GM23338 (cell line): ENCODE measurements at regions not wholly inside any gene's neighbourhood (a gene's known extent, or its start where the extent isn't known, plus 50 kb on each side); places are given as distances from the start of the nearest gene placed in this dataset.

Source experiments
- ATAC-seq: fragments of 200-7000 bp; cut with Tn5 transposase; 3 replicates; pipeline ENCODE4 v1.9.1; 2020
- DNase-seq: peaks from one replicate; pipeline ENCODE4 v3.0.0-alpha.2; 2015; ENCODE audit warnings: low spot score
- H2AFZ ChIP-seq: fragments of 200-600 bp; sonication (generic); 2 replicates; pipeline ENCODE4 v1.8.0; 2016; ENCODE audit warnings: antibody characterized with exemption, mild to moderate bottlenecking, moderate library complexity
- H3F3A ChIP-seq: fragments of 200-600 bp; sonication (generic); replicated peaks from 2 replicates; pipeline ENCODE4 v1.8.0; 2017; ENCODE audit warnings: antibody characterized with exemption, mixed run types, low read depth
- H3K27ac ChIP-seq: fragments of 200-600 bp; sonication (generic); 2 replicates; pipeline ENCODE4 v1.6.1; 2016; ENCODE audit warnings: low read depth
- H3K27me3 ChIP-seq: fragments of 200-600 bp; sonication (generic); 2 replicates; pipeline ENCODE4 v1.8.0; 2016; ENCODE audit warnings: mild to moderate bottlenecking, mixed run types, moderate library complexity; ENCODE audit not compliant: insufficient read depth
- H3K36me3 ChIP-seq: fragments of 200-600 bp; sonication (generic); 2 replicates; pipeline ENCODE4 v1.8.0; 2016; ENCODE audit warnings: mild to moderate bottlenecking; ENCODE audit not compliant: insufficient read depth
- H3K4me1 ChIP-seq: fragments of 200-600 bp; sonication (generic); 2 replicates; pipeline ENCODE4 v1.8.0; 2016; ENCODE audit warnings: mild to moderate bottlenecking, moderate library complexity; ENCODE audit not compliant: insufficient read depth
- H3K4me2 ChIP-seq: fragments of 200-600 bp; sonication (generic); 2 replicates; pipeline ENCODE4 v1.7.1; 2017; ENCODE audit warnings: mixed run types
- H3K4me3 ChIP-seq: fragments of 200-600 bp; sonication (generic); 2 replicates; pipeline ENCODE4 v1.6.1; 2016; ENCODE audit warnings: mixed run types
- H3K79me2 ChIP-seq: fragments of 200-600 bp; sonication (generic); replicated peaks from 2 replicates; pipeline ENCODE4 v1.8.0; 2017; ENCODE audit warnings: mild to moderate bottlenecking; ENCODE audit not compliant: insufficient read depth
- H3K9me2 ChIP-seq: fragments of 200-600 bp; sonication (generic); 2 replicates; pipeline ENCODE4 v1.8.0; 2017; ENCODE audit not compliant: insufficient read depth
- H4K20me1 ChIP-seq: fragments of 200-600 bp; sonication (generic); replicated peaks from 2 replicates; pipeline ENCODE4 v1.8.0; 2017; ENCODE audit warnings: mild to moderate bottlenecking; ENCODE audit not compliant: insufficient read depth
- H3K27ac Mint-ChIP-seq: 2 replicates; pipeline ENCODE4 v1.8.0; 2020; ENCODE audit warnings: inconsistent platforms, mild to moderate bottlenecking, moderate library complexity, mixed read lengths
- H3K27me3 Mint-ChIP-seq: 3 replicates; pipeline ENCODE4 v1.8.0; 2022; ENCODE audit warnings: low read depth, mild to moderate bottlenecking, moderate library complexity, mixed read lengths, inconsistent platforms; ENCODE audit not compliant: insufficient read depth, poor library complexity
- H3K36me3 Mint-ChIP-seq: 3 replicates; pipeline ENCODE4 v1.8.0; 2021; ENCODE audit warnings: low read depth, mild to moderate bottlenecking, inconsistent platforms, moderate library complexity, mixed read lengths
- H3K4me1 Mint-ChIP-seq: 3 replicates; pipeline ENCODE4 v1.8.0; 2020; ENCODE audit warnings: mild to moderate bottlenecking, inconsistent platforms, mixed read lengths
- H3K4me3 Mint-ChIP-seq: 3 replicates; pipeline ENCODE4 v1.8.0; 2021; ENCODE audit warnings: moderate library complexity, mild to moderate bottlenecking, inconsistent platforms, mixed read lengths
- H3K9me3 Mint-ChIP-seq: 3 replicates; pipeline ENCODE4 v1.8.0; 2020; ENCODE audit warnings: moderate library complexity, mild to moderate bottlenecking, inconsistent platforms, mixed read lengths
- CREB1 ChIP-seq: fragments of 250-450 bp; sonication (Bioruptor Pico); IDR thresholded peaks from 2 replicates; pipeline ENCODE4 v1.5.0; 2020; ENCODE audit warnings: low read depth, mild to moderate bottlenecking, moderate library complexity
- EZH2 ChIP-seq: fragments of 200-600 bp; sonication (generic); IDR thresholded peaks from one replicate; pipeline ENCODE4 v1.8.0; 2017; ENCODE audit warnings: antibody characterized with exemption, mild to moderate bottlenecking, low read depth; ENCODE audit not compliant: unreplicated experiment
- EZH2phosphoT487 ChIP-seq: fragments of 200-600 bp; sonication (generic); IDR thresholded peaks from one replicate; pipeline ENCODE4 v1.8.1; 2018; ENCODE audit warnings: antibody characterized with exemption; ENCODE audit not compliant: unreplicated experiment
- JUNB ChIP-seq: IDR thresholded peaks from one replicate; pipeline ENCODE4 v1.6.1; 2016; ENCODE audit warnings: antibody characterized with exemption; ENCODE audit not compliant: unreplicated experiment
- NANOG ChIP-seq: IDR thresholded peaks from 2 replicates; pipeline ENCODE4 v1.6.1; 2016; ENCODE audit warnings: antibody characterized with exemption, borderline replicate concordance
- POLR2AphosphoS5 ChIP-seq: IDR thresholded peaks from 2 replicates; pipeline ENCODE4 v1.6.1; 2016; ENCODE audit warnings: antibody characterized with exemption, low read depth
- STAT1 ChIP-seq: IDR thresholded peaks from one replicate; pipeline ENCODE4 v1.6.1; 2016; ENCODE audit warnings: antibody characterized with exemption; ENCODE audit not compliant: unreplicated experiment
- ZNF114 ChIP-seq: fragments of 250-450 bp; sonication (Bioruptor Pico); IDR thresholded peaks from 2 replicates; pipeline ENCODE4 v1.5.0; 2020; ENCODE audit warnings: mild to moderate bottlenecking, moderate library complexity
- ZNF331 ChIP-seq: fragments of 250-450 bp; sonication (Bioruptor Pico); IDR thresholded peaks from 2 replicates; pipeline ENCODE4 v1.5.0; 2020; ENCODE audit warnings: low read depth, mild to moderate bottlenecking, moderate library complexity
- TF ChIP-seq, protein P1 (sequence below): fragments of 250-450 bp; sonication (Bioruptor Pico); IDR thresholded peaks from 2 replicates; pipeline ENCODE4 v1.5.0; 2020; ENCODE audit warnings: mild to moderate bottlenecking, moderate library complexity
- TF ChIP-seq, protein P2 (sequence below), 2 experiments: fragments of 200-600 bp in 1 of 2; sonication (generic) in 1 of 2; conservative IDR thresholded peaks; 2 replicates each; pipeline versions ENCODE4 v1.5.1 to v1.6.1; 2016 to 2017; ENCODE audit warnings: antibody characterized with exemption in 2 of 2, low read depth in 2 of 2, mild to moderate bottlenecking in 2 of 2, moderate library complexity in 1 of 2
- TF ChIP-seq, protein P3 (sequence below): IDR thresholded peaks from one replicate; pipeline ENCODE4 v1.6.1; 2018; ENCODE audit warnings: antibody characterized with exemption; ENCODE audit not compliant: unreplicated experiment
- TF ChIP-seq, protein P4 (sequence below): IDR thresholded peaks from 2 replicates; pipeline ENCODE4 v1.6.1; 2016; ENCODE audit warnings: antibody characterized with exemption

DNA sequence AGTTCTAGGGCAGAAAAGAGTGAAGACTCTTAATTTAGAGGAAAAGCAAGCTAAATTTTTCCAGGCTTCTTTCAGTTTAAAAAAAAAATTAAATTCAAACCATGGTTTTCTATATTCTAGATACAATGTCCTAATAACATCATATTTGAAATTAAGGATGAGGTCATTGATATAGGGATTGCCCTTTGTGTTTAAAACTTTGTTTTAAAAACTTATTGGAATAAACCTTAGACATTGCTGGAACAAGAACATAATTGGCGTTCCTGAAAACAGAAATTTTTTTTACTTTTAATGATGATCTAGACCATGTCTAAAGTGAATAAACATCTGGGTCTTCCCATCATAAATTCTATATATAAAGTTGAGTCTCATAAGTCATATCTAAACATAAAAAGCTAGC lies 859.4 kb upstream of the CHORDC1 start:
- ATAC-seq (no peak), DNase-seq (no peak)
- TF ChIP-seq NANOG, result no peak
- TF ChIP-seq JUNB, result no peak
- TF ChIP-seq EZH2, result no peak
- no peak for TF ChIP-seq ZNF331 (CRISPR knock-in tag)
- TF ChIP-seq ZNF114 (CRISPR knock-in tag), result no peak
- TF ChIP-seq CREB1, result no peak
- TF ChIP-seq, protein P1, sequence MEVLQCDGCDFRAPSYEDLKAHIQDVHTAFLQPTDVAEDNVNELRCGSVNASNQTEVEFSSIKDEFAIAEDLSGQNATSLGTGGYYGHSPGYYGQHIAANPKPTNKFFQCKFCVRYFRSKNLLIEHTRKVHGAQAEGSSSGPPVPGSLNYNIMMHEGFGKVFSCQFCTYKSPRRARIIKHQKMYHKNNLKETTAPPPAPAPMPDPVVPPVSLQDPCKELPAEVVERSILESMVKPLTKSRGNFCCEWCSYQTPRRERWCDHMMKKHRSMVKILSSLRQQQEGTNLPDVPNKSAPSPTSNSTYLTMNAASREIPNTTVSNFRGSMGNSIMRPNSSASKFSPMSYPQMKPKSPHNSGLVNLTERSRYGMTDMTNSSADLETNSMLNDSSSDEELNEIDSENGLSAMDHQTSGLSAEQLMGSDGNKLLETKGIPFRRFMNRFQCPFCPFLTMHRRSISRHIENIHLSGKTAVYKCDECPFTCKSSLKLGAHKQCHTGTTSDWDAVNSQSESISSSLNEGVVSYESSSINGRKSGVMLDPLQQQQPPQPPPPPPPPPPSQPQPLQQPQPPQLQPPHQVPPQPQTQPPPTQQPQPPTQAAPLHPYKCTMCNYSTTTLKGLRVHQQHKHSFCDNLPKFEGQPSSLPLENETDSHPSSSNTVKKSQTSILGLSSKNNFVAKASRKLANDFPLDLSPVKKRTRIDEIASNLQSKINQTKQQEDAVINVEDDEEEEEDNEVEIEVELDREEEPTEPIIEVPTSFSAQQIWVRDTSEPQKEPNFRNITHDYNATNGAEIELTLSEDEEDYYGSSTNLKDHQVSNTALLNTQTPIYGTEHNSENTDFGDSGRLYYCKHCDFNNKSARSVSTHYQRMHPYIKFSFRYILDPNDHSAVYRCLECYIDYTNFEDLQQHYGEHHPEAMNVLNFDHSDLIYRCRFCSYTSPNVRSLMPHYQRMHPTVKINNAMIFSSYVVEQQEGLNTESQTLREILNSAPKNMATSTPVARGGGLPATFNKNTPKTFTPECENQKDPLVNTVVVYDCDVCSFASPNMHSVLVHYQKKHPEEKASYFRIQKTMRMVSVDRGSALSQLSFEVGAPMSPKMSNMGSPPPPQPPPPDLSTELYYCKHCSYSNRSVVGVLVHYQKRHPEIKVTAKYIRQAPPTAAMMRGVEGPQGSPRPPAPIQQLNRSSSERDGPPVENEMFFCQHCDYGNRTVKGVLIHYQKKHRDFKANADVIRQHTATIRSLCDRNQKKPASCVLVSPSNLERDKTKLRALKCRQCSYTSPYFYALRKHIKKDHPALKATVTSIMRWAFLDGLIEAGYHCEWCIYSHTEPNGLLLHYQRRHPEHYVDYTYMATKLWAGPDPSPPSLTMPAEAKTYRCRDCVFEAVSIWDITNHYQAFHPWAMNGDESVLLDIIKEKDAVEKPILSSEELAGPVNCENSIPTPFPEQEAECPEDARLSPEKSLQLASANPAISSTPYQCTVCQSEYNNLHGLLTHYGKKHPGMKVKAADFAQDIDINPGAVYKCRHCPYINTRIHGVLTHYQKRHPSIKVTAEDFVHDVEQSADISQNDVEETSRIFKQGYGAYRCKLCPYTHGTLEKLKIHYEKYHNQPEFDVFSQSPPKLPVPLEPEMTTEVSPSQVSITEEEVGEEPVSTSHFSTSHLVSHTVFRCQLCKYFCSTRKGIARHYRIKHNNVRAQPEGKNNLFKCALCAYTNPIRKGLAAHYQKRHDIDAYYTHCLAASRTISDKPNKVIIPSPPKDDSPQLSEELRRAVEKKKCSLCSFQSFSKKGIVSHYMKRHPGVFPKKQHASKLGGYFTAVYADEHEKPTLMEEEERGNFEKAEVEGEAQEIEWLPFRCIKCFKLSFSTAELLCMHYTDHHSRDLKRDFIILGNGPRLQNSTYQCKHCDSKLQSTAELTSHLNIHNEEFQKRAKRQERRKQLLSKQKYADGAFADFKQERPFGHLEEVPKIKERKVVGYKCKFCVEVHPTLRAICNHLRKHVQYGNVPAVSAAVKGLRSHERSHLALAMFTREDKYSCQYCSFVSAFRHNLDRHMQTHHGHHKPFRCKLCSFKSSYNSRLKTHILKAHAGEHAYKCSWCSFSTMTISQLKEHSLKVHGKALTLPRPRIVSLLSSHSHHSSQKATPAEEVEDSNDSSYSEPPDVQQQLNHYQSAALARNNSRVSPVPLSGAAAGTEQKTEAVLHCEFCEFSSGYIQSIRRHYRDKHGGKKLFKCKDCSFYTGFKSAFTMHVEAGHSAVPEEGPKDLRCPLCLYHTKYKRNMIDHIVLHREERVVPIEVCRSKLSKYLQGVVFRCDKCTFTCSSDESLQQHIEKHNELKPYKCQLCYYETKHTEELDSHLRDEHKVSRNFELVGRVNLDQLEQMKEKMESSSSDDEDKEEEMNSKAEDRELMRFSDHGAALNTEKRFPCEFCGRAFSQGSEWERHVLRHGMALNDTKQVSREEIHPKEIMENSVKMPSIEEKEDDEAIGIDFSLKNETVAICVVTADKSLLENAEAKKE (CRISPR knock-in tag), result no peak
- TF ChIP-seq EZH2phosphoT487, result no peak
- TF ChIP-seq STAT1, result no peak
- TF ChIP-seq, protein P2, sequence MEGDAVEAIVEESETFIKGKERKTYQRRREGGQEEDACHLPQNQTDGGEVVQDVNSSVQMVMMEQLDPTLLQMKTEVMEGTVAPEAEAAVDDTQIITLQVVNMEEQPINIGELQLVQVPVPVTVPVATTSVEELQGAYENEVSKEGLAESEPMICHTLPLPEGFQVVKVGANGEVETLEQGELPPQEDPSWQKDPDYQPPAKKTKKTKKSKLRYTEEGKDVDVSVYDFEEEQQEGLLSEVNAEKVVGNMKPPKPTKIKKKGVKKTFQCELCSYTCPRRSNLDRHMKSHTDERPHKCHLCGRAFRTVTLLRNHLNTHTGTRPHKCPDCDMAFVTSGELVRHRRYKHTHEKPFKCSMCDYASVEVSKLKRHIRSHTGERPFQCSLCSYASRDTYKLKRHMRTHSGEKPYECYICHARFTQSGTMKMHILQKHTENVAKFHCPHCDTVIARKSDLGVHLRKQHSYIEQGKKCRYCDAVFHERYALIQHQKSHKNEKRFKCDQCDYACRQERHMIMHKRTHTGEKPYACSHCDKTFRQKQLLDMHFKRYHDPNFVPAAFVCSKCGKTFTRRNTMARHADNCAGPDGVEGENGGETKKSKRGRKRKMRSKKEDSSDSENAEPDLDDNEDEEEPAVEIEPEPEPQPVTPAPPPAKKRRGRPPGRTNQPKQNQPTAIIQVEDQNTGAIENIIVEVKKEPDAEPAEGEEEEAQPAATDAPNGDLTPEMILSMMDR (conservative IDR thresholded peaks at IDR 0.05; ENCODE audit: low read depth in 2 of 2), result no peak
- no peak for TF ChIP-seq POLR2AphosphoS5
- TF ChIP-seq, protein P3, sequence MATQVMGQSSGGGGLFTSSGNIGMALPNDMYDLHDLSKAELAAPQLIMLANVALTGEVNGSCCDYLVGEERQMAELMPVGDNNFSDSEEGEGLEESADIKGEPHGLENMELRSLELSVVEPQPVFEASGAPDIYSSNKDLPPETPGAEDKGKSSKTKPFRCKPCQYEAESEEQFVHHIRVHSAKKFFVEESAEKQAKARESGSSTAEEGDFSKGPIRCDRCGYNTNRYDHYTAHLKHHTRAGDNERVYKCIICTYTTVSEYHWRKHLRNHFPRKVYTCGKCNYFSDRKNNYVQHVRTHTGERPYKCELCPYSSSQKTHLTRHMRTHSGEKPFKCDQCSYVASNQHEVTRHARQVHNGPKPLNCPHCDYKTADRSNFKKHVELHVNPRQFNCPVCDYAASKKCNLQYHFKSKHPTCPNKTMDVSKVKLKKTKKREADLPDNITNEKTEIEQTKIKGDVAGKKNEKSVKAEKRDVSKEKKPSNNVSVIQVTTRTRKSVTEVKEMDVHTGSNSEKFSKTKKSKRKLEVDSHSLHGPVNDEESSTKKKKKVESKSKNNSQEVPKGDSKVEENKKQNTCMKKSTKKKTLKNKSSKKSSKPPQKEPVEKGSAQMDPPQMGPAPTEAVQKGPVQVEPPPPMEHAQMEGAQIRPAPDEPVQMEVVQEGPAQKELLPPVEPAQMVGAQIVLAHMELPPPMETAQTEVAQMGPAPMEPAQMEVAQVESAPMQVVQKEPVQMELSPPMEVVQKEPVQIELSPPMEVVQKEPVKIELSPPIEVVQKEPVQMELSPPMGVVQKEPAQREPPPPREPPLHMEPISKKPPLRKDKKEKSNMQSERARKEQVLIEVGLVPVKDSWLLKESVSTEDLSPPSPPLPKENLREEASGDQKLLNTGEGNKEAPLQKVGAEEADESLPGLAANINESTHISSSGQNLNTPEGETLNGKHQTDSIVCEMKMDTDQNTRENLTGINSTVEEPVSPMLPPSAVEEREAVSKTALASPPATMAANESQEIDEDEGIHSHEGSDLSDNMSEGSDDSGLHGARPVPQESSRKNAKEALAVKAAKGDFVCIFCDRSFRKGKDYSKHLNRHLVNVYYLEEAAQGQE, result no peak
- TF ChIP-seq, protein P4, sequence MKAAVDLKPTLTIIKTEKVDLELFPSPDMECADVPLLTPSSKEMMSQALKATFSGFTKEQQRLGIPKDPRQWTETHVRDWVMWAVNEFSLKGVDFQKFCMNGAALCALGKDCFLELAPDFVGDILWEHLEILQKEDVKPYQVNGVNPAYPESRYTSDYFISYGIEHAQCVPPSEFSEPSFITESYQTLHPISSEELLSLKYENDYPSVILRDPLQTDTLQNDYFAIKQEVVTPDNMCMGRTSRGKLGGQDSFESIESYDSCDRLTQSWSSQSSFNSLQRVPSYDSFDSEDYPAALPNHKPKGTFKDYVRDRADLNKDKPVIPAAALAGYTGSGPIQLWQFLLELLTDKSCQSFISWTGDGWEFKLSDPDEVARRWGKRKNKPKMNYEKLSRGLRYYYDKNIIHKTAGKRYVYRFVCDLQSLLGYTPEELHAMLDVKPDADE, result no peak
- Mint-ChIP-seq H3K36me3 (no peaks in the 10 kb centered on the region), H3K27me3 (peaks cover 5% of the 10 kb centered on the region), H3K4me1 (peaks cover 12% of the 10 kb centered on the region), H3K4me3 (no peak overlapping the region), H3K27ac (no peak overlapping the region), H3K9me3 (peaks cover 6% of the 10 kb centered on the region; the same call in 2 of the 3 replicates)
- H2AFZ ChIP-seq, result no peak overlapping the region
- no peaks in the 10 kb centered on the region for H3K79me2 ChIP-seq
- no peaks in the 10 kb centered on the region for H3K27me3 ChIP-seq
- no peaks in the 10 kb centered on the region for H3K36me3 ChIP-seq
- H3K27ac ChIP-seq, result no peak overlapping the region
- 0 out of 2 replicates have a peak, but pooled peaks cover 8% of the 10 kb centered on the region for H3K9me2 ChIP-seq
- 0 out of 2 replicates have a peak, but pooled peaks cover 8% of the 10 kb centered on the region for H3K4me1 ChIP-seq
- no peaks in the 10 kb centered on the region for H3F3A ChIP-seq
- H3K4me2 ChIP-seq, result no peak overlapping the region
- H3K4me3 ChIP-seq, result no peak overlapping the region
- no peaks in the 10 kb centered on the region for H4K20me1 ChIP-seq
